GM23338 (cell line): ENCODE measurements at regions not wholly inside any gene's neighbourhood (a gene's known extent, or its start where the extent isn't known, plus 50 kb on each side); places are given as distances from the start of the nearest gene placed in this dataset.

ENCODE experiments used
- ATAC-seq: fragments of 200-7000 bp; cut with Tn5 transposase; 3 replicates; pipeline ENCODE4 v1.9.1; 2020
- DNase-seq: peaks from one replicate; pipeline ENCODE4 v3.0.0-alpha.2; 2015; ENCODE audit warnings: low spot score
- H2AFZ ChIP-seq: fragments of 200-600 bp; sonication (generic); 2 replicates; pipeline ENCODE4 v1.8.0; 2016; ENCODE audit warnings: antibody characterized with exemption, mild to moderate bottlenecking, moderate library complexity
- H3F3A ChIP-seq: fragments of 200-600 bp; sonication (generic); replicated peaks from 2 replicates; pipeline ENCODE4 v1.8.0; 2017; ENCODE audit warnings: antibody characterized with exemption, mixed run types, low read depth
- H3K27ac ChIP-seq: fragments of 200-600 bp; sonication (generic); 2 replicates; pipeline ENCODE4 v1.6.1; 2016; ENCODE audit warnings: low read depth
- H3K27me3 ChIP-seq: fragments of 200-600 bp; sonication (generic); 2 replicates; pipeline ENCODE4 v1.8.0; 2016; ENCODE audit warnings: mild to moderate bottlenecking, mixed run types, moderate library complexity; ENCODE audit not compliant: insufficient read depth
- H3K36me3 ChIP-seq: fragments of 200-600 bp; sonication (generic); 2 replicates; pipeline ENCODE4 v1.8.0; 2016; ENCODE audit warnings: mild to moderate bottlenecking; ENCODE audit not compliant: insufficient read depth
- H3K4me1 ChIP-seq: fragments of 200-600 bp; sonication (generic); 2 replicates; pipeline ENCODE4 v1.8.0; 2016; ENCODE audit warnings: mild to moderate bottlenecking, moderate library complexity; ENCODE audit not compliant: insufficient read depth
- H3K4me2 ChIP-seq: fragments of 200-600 bp; sonication (generic); 2 replicates; pipeline ENCODE4 v1.7.1; 2017; ENCODE audit warnings: mixed run types
- H3K4me3 ChIP-seq: fragments of 200-600 bp; sonication (generic); 2 replicates; pipeline ENCODE4 v1.6.1; 2016; ENCODE audit warnings: mixed run types
- H3K79me2 ChIP-seq: fragments of 200-600 bp; sonication (generic); replicated peaks from 2 replicates; pipeline ENCODE4 v1.8.0; 2017; ENCODE audit warnings: mild to moderate bottlenecking; ENCODE audit not compliant: insufficient read depth
- H3K9me2 ChIP-seq: fragments of 200-600 bp; sonication (generic); 2 replicates; pipeline ENCODE4 v1.8.0; 2017; ENCODE audit not compliant: insufficient read depth
- H4K20me1 ChIP-seq: fragments of 200-600 bp; sonication (generic); replicated peaks from 2 replicates; pipeline ENCODE4 v1.8.0; 2017; ENCODE audit warnings: mild to moderate bottlenecking; ENCODE audit not compliant: insufficient read depth
- H3K27ac Mint-ChIP-seq: 2 replicates; pipeline ENCODE4 v1.8.0; 2020; ENCODE audit warnings: inconsistent platforms, mild to moderate bottlenecking, moderate library complexity, mixed read lengths
- H3K27me3 Mint-ChIP-seq: 3 replicates; pipeline ENCODE4 v1.8.0; 2022; ENCODE audit warnings: low read depth, mild to moderate bottlenecking, moderate library complexity, mixed read lengths, inconsistent platforms; ENCODE audit not compliant: insufficient read depth, poor library complexity
- H3K36me3 Mint-ChIP-seq: 3 replicates; pipeline ENCODE4 v1.8.0; 2021; ENCODE audit warnings: low read depth, mild to moderate bottlenecking, inconsistent platforms, moderate library complexity, mixed read lengths
- H3K4me1 Mint-ChIP-seq: 3 replicates; pipeline ENCODE4 v1.8.0; 2020; ENCODE audit warnings: mild to moderate bottlenecking, inconsistent platforms, mixed read lengths
- H3K4me3 Mint-ChIP-seq: 3 replicates; pipeline ENCODE4 v1.8.0; 2021; ENCODE audit warnings: moderate library complexity, mild to moderate bottlenecking, inconsistent platforms, mixed read lengths
- H3K9me3 Mint-ChIP-seq: 3 replicates; pipeline ENCODE4 v1.8.0; 2020; ENCODE audit warnings: moderate library complexity, mild to moderate bottlenecking, inconsistent platforms, mixed read lengths
- NANOG ChIP-seq: IDR thresholded peaks from 2 replicates; pipeline ENCODE4 v1.6.1; 2016; ENCODE audit warnings: antibody characterized with exemption, borderline replicate concordance
- TF ChIP-seq, protein P1 (sequence below): fragments of 250-450 bp; sonication (Bioruptor Pico); IDR thresholded peaks from 2 replicates; pipeline ENCODE4 v1.5.0; 2020; ENCODE audit warnings: mild to moderate bottlenecking, moderate library complexity
- TF ChIP-seq, protein P2 (sequence below): IDR thresholded peaks from one replicate; pipeline ENCODE4 v1.6.1; 2018; ENCODE audit warnings: antibody characterized with exemption; ENCODE audit not compliant: unreplicated experiment

DNA sequence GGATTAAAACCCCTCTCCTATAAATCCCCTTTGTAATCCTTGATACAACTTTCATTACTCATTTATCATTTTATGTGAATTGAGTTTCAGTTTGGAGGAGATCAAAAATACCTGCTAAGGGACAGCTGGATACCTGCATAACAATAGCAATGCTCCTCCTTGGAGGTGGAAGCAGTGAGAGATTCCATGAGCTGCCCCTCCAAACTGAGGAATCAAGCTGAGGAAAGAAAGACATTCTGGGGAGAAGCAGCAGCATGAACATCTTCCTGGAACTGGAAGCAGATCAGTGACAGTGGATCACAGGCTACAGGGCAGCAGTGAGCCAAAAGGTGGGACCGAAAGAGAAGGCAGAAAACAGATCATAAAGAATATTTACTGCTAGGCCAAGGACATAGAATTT is 199.8 kb upstream of the CNKSR2 start:
- Histone ChIP-seq H3K79me2 (no peaks in the 10 kb centered on the region), H2AFZ (no peak overlapping the region), H3K36me3 (no peaks in the 10 kb centered on the region), H3K27ac (no peak overlapping the region), H3K4me2 (no peak overlapping the region), H3F3A (no peaks in the 10 kb centered on the region), H4K20me1 (no peaks in the 10 kb centered on the region), H3K4me3 (no peak overlapping the region), H3K9me2 (no peaks in the 10 kb centered on the region), H3K4me1 (peaks cover 4% of the 10 kb centered on the region; the same call in 1 of the 2 replicates), H3K27me3 (no peaks in the 10 kb centered on the region)
- DNase-seq (peak; percentile 7), ATAC-seq (no peak; the same call in 2 of the 3 replicates)
- peaks cover 9% of the 10 kb centered on the region for H3K4me1 Mint-ChIP-seq
- H3K9me3 Mint-ChIP-seq, result no peaks in the 10 kb centered on the region
- no peaks in the 10 kb centered on the region for H3K36me3 Mint-ChIP-seq
- H3K27ac Mint-ChIP-seq, result no peak overlapping the region
- TF ChIP-seq NANOG, result no peak
- TF ChIP-seq, protein P1, sequence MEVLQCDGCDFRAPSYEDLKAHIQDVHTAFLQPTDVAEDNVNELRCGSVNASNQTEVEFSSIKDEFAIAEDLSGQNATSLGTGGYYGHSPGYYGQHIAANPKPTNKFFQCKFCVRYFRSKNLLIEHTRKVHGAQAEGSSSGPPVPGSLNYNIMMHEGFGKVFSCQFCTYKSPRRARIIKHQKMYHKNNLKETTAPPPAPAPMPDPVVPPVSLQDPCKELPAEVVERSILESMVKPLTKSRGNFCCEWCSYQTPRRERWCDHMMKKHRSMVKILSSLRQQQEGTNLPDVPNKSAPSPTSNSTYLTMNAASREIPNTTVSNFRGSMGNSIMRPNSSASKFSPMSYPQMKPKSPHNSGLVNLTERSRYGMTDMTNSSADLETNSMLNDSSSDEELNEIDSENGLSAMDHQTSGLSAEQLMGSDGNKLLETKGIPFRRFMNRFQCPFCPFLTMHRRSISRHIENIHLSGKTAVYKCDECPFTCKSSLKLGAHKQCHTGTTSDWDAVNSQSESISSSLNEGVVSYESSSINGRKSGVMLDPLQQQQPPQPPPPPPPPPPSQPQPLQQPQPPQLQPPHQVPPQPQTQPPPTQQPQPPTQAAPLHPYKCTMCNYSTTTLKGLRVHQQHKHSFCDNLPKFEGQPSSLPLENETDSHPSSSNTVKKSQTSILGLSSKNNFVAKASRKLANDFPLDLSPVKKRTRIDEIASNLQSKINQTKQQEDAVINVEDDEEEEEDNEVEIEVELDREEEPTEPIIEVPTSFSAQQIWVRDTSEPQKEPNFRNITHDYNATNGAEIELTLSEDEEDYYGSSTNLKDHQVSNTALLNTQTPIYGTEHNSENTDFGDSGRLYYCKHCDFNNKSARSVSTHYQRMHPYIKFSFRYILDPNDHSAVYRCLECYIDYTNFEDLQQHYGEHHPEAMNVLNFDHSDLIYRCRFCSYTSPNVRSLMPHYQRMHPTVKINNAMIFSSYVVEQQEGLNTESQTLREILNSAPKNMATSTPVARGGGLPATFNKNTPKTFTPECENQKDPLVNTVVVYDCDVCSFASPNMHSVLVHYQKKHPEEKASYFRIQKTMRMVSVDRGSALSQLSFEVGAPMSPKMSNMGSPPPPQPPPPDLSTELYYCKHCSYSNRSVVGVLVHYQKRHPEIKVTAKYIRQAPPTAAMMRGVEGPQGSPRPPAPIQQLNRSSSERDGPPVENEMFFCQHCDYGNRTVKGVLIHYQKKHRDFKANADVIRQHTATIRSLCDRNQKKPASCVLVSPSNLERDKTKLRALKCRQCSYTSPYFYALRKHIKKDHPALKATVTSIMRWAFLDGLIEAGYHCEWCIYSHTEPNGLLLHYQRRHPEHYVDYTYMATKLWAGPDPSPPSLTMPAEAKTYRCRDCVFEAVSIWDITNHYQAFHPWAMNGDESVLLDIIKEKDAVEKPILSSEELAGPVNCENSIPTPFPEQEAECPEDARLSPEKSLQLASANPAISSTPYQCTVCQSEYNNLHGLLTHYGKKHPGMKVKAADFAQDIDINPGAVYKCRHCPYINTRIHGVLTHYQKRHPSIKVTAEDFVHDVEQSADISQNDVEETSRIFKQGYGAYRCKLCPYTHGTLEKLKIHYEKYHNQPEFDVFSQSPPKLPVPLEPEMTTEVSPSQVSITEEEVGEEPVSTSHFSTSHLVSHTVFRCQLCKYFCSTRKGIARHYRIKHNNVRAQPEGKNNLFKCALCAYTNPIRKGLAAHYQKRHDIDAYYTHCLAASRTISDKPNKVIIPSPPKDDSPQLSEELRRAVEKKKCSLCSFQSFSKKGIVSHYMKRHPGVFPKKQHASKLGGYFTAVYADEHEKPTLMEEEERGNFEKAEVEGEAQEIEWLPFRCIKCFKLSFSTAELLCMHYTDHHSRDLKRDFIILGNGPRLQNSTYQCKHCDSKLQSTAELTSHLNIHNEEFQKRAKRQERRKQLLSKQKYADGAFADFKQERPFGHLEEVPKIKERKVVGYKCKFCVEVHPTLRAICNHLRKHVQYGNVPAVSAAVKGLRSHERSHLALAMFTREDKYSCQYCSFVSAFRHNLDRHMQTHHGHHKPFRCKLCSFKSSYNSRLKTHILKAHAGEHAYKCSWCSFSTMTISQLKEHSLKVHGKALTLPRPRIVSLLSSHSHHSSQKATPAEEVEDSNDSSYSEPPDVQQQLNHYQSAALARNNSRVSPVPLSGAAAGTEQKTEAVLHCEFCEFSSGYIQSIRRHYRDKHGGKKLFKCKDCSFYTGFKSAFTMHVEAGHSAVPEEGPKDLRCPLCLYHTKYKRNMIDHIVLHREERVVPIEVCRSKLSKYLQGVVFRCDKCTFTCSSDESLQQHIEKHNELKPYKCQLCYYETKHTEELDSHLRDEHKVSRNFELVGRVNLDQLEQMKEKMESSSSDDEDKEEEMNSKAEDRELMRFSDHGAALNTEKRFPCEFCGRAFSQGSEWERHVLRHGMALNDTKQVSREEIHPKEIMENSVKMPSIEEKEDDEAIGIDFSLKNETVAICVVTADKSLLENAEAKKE (CRISPR knock-in tag), result peak; percentile 94
- TF ChIP-seq, protein P2, sequence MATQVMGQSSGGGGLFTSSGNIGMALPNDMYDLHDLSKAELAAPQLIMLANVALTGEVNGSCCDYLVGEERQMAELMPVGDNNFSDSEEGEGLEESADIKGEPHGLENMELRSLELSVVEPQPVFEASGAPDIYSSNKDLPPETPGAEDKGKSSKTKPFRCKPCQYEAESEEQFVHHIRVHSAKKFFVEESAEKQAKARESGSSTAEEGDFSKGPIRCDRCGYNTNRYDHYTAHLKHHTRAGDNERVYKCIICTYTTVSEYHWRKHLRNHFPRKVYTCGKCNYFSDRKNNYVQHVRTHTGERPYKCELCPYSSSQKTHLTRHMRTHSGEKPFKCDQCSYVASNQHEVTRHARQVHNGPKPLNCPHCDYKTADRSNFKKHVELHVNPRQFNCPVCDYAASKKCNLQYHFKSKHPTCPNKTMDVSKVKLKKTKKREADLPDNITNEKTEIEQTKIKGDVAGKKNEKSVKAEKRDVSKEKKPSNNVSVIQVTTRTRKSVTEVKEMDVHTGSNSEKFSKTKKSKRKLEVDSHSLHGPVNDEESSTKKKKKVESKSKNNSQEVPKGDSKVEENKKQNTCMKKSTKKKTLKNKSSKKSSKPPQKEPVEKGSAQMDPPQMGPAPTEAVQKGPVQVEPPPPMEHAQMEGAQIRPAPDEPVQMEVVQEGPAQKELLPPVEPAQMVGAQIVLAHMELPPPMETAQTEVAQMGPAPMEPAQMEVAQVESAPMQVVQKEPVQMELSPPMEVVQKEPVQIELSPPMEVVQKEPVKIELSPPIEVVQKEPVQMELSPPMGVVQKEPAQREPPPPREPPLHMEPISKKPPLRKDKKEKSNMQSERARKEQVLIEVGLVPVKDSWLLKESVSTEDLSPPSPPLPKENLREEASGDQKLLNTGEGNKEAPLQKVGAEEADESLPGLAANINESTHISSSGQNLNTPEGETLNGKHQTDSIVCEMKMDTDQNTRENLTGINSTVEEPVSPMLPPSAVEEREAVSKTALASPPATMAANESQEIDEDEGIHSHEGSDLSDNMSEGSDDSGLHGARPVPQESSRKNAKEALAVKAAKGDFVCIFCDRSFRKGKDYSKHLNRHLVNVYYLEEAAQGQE, result no peak
- H3K27me3 Mint-ChIP-seq, result no peaks in the 10 kb centered on the region
- no peak overlapping the region for H3K4me3 Mint-ChIP-seq
